ENCODE measurements at regions not wholly inside any gene's neighbourhood (a gene's known extent, or its start where the extent isn't known, plus 50 kb on each side); places are given as distances from the start of the nearest gene placed in this dataset.

DNA sequence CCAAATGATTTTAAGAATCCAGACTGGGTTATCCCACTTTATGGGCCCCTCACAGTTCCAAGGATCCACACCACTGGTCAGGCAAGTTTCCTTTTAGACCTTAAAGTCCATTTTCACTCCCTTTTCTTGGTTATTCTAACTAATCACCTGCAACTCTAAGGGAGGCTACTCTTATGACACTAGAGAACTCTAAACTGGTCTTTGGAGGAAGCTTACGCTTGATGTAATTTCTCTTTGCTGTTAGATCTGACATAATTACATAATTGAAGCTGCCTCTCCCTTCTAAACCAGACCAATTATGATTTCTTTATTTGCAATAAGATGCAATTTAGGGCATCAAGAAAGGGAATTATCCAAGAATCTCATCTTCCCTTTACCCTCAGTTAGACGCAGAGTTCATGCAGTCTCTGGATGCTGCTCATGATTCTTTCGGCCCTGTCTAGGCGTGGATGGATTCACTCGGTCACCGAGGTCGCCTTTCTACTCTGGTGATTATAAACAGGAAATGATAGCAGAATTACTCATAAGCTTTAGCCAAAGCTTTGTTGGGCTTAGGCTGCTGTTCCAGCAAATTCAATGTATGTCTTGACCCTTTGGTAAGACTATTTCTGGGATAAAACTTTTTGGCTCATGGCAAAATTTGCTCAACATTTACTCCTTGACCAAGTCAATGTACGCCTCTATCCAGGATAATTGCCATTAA lies 130.9 kb upstream of the PRNP start:
- H3K4me1 ChIP-seq, result no peaks in the 10 kb centered on the region
- intact Hi-C loops (cut with DNase I; ENCODE audit: low total_unique reads), result no loop called here
- H3K4me3 ChIP-seq, result no peak overlapping the region
- H3K27me3 ChIP-seq, result no peaks in the 10 kb centered on the region
- DNase-seq (ENCODE audit: low spot score in 2 of 2), result no peak
- H3K9me3 ChIP-seq, result peaks cover 0 to 12% of the 10 kb centered on the region in 2 donors
- no peak overlapping the region for H3K27ac ChIP-seq
- TF ChIP-seq POLR2AphosphoS5 (IDR thresholded peaks at IDR 0.05) (no peak), CTCF (IDR thresholded peaks at IDR 0.05) (no peak), POLR2A (IDR thresholded peaks at IDR 0.05) (no peak)
- H3K36me3 ChIP-seq, result no peaks in the 10 kb centered on the region

- TF ChIP-seq CTCF (IDR thresholded peaks at IDR 0.05) (no peak), POLR2A (IDR thresholded peaks at IDR 0.05) (no peak), POLR2AphosphoS5 (IDR thresholded peaks at IDR 0.05) (no peak)
- no peak for DNase-seq (ENCODE audit: low spot score in 2 of 2)
- H3K27ac ChIP-seq, result no peak overlapping the region
- H3K4me1 ChIP-seq, result no peaks in the 10 kb centered on the region
- intact Hi-C loops (cut with DNase I; ENCODE audit: low total_unique reads), result no loop called here
- no peaks in the 10 kb centered on the region for H3K27me3 ChIP-seq
- peaks cover 0 to 12% of the 10 kb centered on the region in 2 donors for H3K9me3 ChIP-seq
- H3K36me3 ChIP-seq, result no peaks in the 10 kb centered on the region
- H3K4me3 ChIP-seq, result no peak overlapping the region
Observed at GRCh38 chr20:4554346-4554745, 131.9 kb upstream of the PRNP start.

- H3K36me3 ChIP-seq, result no peaks in the 10 kb centered on the region
- H3K9me3 ChIP-seq, result peaks cover 5 to 6% of the 10 kb centered on the region in 2 donors
- no peak for DNase-seq (ENCODE audit: low spot score in 2 of 2)
- no peaks in the 10 kb centered on the region for H3K4me1 ChIP-seq
- no peak overlapping the region for H3K4me3 ChIP-seq
- H3K27ac ChIP-seq, result no peak overlapping the region
- H3K27me3 ChIP-seq, result no peaks in the 10 kb centered on the region
- intact Hi-C loops (cut with DNase I; ENCODE audit: low total_unique reads), result no loop called here
- TF ChIP-seq CTCF (IDR thresholded peaks at IDR 0.05) (no peak), POLR2AphosphoS5 (IDR thresholded peaks at IDR 0.05) (no peak), POLR2A (IDR thresholded peaks at IDR 0.05) (no peak)
Observed at GRCh38 chr20:4552075-4552640, 134.1 kb upstream of the PRNP start.

DNA sequence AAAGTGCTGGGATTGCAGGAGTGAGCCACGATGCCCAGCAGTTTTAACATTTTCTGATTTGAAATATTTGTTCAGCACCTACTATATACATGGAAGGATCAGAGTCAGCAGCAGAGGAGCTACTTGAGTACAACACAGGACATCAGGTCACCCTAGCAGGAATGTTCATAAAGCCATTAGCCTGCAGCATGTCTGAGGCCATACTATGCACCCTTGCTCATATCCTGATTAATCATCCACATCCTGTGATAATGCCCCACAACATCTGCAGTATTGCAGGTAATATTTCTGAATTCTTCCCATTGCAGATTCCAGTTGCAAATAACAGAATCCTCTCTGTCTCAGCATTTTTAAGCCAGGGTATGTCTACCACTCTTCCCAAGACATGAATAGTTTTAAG lies 135.5 kb upstream of the PRNP start:
- no peak overlapping the region for H3K4me3 ChIP-seq
- H3K4me1 ChIP-seq, result no peaks in the 10 kb centered on the region
- intact Hi-C loops (cut with DNase I; ENCODE audit: low total_unique reads), result no loop called here

More for the DNA sequence above, 135.5 kb upstream of the PRNP start:
- no peaks in the 10 kb centered on the region for H3K36me3 ChIP-seq
- TF ChIP-seq POLR2A (IDR thresholded peaks at IDR 0.05) (no peak), POLR2AphosphoS5 (IDR thresholded peaks at IDR 0.05) (no peak), CTCF (IDR thresholded peaks at IDR 0.05) (no peak)
- no peak for DNase-seq (ENCODE audit: low spot score in 2 of 2)
- H3K9me3 ChIP-seq, result peaks cover 5 to 6% of the 10 kb centered on the region in 2 donors
- no peaks in the 10 kb centered on the region for H3K27me3 ChIP-seq
- H3K27ac ChIP-seq, result no peak overlapping the region
